Progenitor cell of endocrine pancreas (in vitro differentiated cells): ENCODE measurements at regions not wholly inside any gene's neighbourhood (a gene's known extent, or its start where the extent isn't known, plus 50 kb on each side); places are given as distances from the start of the nearest gene placed in this dataset.

Experiments used
- DNase-seq: peaks from one replicate; pipeline ENCODE4 v3.0.0; 2021; ENCODE audit warnings: low spot score; ENCODE audit not compliant: unreplicated experiment
- H3K27ac Mint-ChIP-seq: 2 replicates; pipeline ENCODE4 v1.8.0; 2021; ENCODE audit warnings: mild to moderate bottlenecking, moderate library complexity, mixed read lengths
- H3K27me3 Mint-ChIP-seq: 2 replicates; pipeline ENCODE4 v1.8.0; 2021; ENCODE audit warnings: mixed read lengths
- H3K36me3 Mint-ChIP-seq: 2 replicates; pipeline ENCODE4 v1.8.0; 2022; ENCODE audit warnings: mixed read lengths; ENCODE audit not compliant: insufficient read depth
- H3K4me1 Mint-ChIP-seq: 2 replicates; pipeline ENCODE4 v1.8.0; 2021; ENCODE audit warnings: low read depth, mixed read lengths
- H3K4me3 Mint-ChIP-seq: 2 replicates; pipeline ENCODE4 v1.8.0; 2021; ENCODE audit warnings: low read depth, mild to moderate bottlenecking, moderate library complexity, mixed read lengths
- H3K9me3 Mint-ChIP-seq: 2 replicates; pipeline ENCODE4 v1.8.0; 2021; ENCODE audit warnings: low read depth, mixed read lengths
- CTCF ChIP-seq: fragments of 200-600 bp; sonication (generic); IDR thresholded peaks from one replicate; pipeline ENCODE4 v1.5.0; 2021; ENCODE audit warnings: antibody characterized with exemption, mild to moderate bottlenecking; ENCODE audit not compliant: unreplicated experiment

DNA sequence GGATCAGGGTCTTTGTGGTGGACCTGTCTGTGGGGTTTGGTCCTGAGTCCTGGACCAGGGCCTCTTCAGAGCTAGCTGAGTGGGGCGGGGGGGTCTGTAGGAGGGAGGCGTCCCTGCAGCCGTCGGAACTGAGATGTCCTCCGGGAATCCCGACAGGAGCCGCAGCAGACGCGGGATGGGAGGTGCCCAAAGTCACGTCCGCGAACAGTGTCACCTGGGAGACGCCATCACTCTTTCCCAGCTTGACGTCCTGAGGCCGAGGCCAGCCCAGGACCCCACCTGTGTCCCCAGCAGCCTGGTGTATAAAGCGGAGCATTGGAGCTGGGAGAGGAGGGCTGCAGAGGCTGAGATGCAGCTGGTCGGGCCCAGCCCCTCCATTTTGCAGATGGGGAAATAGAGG, 1234.7 kb downstream of the BRD1 start:
- TF ChIP-seq CTCF, result no peak
- DNase-seq, result no peak
- Mint-ChIP-seq H3K9me3 (peaks cover 3% of the 10 kb centered on the region), H3K4me3 (no peak overlapping the region), H3K27me3 (no peaks in the 10 kb centered on the region), H3K4me1 (no peaks in the 10 kb centered on the region), H3K27ac (no peak overlapping the region), H3K36me3 (peaks cover 4% of the 10 kb centered on the region)

GRCh38 chr22:48592488-48592887, 1235.2 kb downstream of the BRD1 start:
- no peak for DNase-seq
- no peak for TF ChIP-seq CTCF
- Mint-ChIP-seq H3K9me3 (no peaks in the 10 kb centered on the region), H3K27ac (no peak overlapping the region), H3K27me3 (no peaks in the 10 kb centered on the region), H3K36me3 (no peaks in the 10 kb centered on the region), H3K4me3 (no peak overlapping the region), H3K4me1 (no peaks in the 10 kb centered on the region)

DNA sequence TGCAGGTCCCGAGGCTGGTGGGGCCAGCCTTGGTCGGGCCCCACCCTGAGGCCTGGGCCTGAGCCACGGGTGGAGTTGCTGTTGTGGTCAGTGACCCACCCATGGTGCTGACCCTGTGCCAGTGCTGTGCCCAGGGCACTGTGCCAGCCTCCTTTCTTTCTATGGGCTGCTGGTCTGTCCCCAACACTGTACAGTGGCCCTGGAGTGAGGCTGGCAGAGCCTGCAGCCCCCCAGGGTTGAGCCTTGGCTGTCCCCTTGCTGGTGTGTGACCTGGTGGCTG, 1235.7 kb downstream of the BRD1 start:
- no peak overlapping the region for H3K27ac Mint-ChIP-seq
- H3K4me3 Mint-ChIP-seq, result no peak overlapping the region
- no peak for DNase-seq
- H3K4me1 Mint-ChIP-seq, result no peaks in the 10 kb centered on the region
- no peaks in the 10 kb centered on the region for H3K27me3 Mint-ChIP-seq
- H3K9me3 Mint-ChIP-seq, result no peaks in the 10 kb centered on the region
- no peaks in the 10 kb centered on the region for H3K36me3 Mint-ChIP-seq
- TF ChIP-seq CTCF, result no peak

DNA sequence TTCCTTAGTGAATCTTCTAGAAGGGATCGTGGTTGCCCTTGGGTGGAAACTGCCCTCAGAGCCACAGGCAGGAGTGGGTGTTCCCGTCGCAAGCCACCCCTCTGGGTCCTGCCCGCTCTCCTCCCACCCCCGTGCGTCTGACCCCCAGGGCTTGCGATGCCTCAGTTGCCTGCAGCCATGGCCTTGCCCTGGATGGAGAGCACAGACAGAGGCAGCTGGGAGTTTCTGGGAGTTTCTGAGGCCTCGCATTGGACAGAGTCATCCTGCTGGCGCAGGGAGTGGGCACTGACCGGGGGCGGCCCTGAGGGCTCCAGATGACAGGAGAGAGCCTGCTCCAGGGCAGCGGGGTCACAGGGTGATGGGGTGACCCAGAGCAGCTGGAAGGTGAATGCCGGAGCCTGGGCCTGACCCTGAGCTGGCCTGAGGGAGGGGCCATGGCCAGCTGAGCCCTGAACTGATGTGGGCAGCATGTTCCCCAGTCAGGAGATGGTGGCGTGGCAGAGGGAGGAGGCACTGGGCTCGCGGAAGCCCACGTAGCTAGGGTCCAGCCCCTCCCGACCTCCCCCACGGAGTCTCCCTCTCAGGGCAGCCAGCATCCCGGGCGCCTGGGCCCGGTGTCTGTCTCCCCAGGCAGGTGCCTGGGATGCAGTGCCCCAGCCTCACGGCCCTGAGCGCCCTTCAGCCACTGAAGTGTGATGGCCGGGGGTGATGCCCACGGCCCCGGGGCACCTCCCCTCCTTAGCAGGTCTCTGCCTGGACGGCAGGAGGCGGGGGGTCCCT, 1236.2 kb downstream of the BRD1 start:
- no peaks in the 10 kb centered on the region for H3K36me3 Mint-ChIP-seq
- TF ChIP-seq CTCF, result no peak
- no peaks in the 10 kb centered on the region for H3K4me1 Mint-ChIP-seq
- no peaks in the 10 kb centered on the region for H3K9me3 Mint-ChIP-seq
- H3K27me3 Mint-ChIP-seq, result no peaks in the 10 kb centered on the region
- no peak overlapping the region for H3K4me3 Mint-ChIP-seq
- no peak overlapping the region for H3K27ac Mint-ChIP-seq
- no peak for DNase-seq

DNA sequence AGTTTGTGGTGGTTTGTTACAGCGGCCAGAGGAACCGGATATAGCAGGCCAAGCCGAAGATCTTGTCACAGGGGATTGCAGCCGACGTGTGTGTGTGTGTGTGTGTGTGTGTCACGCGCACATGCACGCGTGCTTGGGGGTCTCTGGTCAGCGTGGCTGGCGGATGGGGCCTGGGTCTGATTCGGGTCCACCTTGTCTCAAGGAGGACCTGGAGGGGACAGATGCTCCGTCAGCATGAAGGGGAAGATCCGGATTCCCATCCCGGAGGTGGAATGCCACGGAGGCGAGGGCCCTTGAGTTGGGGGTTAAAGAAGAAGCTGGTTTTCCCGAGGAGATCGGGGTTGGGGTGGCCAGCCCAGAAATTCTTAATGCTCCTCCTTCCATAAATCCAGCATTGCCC, 1237.8 kb downstream of the BRD1 start:
- Mint-ChIP-seq H3K27me3 (no peaks in the 10 kb centered on the region), H3K4me3 (no peak overlapping the region)

More for the DNA sequence above, 1237.8 kb downstream of the BRD1 start:
- TF ChIP-seq CTCF, result no peak
- no peak for DNase-seq
- Mint-ChIP-seq H3K36me3 (no peaks in the 10 kb centered on the region), H3K27ac (no peak overlapping the region), H3K9me3 (no peaks in the 10 kb centered on the region), H3K4me1 (no peaks in the 10 kb centered on the region)
